22Rv1 (cell line): ENCODE measurements at regions not wholly inside any gene's neighbourhood (a gene's known extent, or its start where the extent isn't known, plus 50 kb on each side); places are given as distances from the start of the nearest gene placed in this dataset.

Experiments
- CTCF ChIP-seq: fragments of 450-650 bp; IDR thresholded peaks from 2 replicates; pipeline ENCODE4 v1.5.1; 2017; ENCODE audit warnings: mild to moderate bottlenecking
- ZFX ChIP-seq: fragments of 450-650 bp; IDR thresholded peaks from 2 replicates; pipeline ENCODE4 v1.6.1; 2017; ENCODE audit warnings: antibody characterized with exemption, borderline replicate concordance

- TF ChIP-seq CTCF: no peak
- no peak for TF ChIP-seq ZFX
These were observed 173.8 kb upstream of the NRSN1 start for GRCh38 chr6:23952245-23952644.
